ENCODE measurements at regions not wholly inside any gene's neighbourhood (a gene's known extent, or its start where the extent isn't known, plus 50 kb on each side); places are given as distances from the start of the nearest gene placed in this dataset.

- TF ChIP-seq CTCF (conservative IDR thresholded peaks at IDR 0.05) (peak; percentile 21; the same call in 1 of the 2 replicates), EZH2 (IDR thresholded peaks at IDR 0.05; ENCODE audit: low read depth) (no peak)
These were observed 66.6 kb upstream of the IGF1R start for GRCh38 chr15:98581715-98582114.
